GM18502 (cell line): ENCODE measurements at regions not wholly inside any gene's neighbourhood (a gene's known extent, or its start where the extent isn't known, plus 50 kb on each side); places are given as distances from the start of the nearest gene placed in this dataset.

Experiments
- ATAC-seq: cut with Tn5 transposase; IDR thresholded peaks from one replicate; pipeline ENCODE4 v1.9.1; 2021; ENCODE audit warnings: mild to moderate bottlenecking; ENCODE audit not compliant: unreplicated experiment, poor library complexity

DNA sequence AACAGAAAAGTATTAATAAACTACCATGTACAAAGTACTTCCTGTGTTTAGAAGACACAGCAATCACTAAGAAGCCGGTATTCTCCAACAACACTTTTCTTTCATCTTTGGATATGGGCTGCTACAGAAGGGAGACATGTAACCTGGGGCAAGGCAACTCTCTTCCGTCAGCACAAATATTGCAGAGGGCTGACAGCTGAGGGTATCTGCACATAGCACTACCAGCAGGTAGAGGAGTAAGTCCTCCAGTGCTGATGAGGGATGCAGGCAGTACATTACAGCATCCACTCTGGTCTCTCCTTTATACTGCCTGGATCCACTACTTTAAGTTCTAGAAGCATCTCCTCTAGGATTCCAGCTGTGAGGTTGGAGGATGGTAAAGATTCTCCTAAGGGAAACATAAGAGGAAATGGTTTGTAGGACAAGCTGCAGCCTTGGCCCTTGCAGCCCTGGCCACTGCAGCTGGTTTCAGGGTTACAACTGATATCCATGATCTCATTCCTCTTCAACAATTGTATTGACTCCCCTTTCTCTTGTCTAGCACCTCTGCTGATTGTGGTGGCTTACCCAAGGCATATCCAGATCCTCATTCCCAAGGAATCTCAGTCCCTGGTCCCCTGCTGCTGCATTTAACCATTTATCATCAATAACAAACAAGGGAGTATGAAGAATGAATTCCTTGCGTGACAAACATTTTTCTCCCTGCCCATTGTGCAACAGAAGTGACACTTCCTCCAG is 110.7 kb upstream of the ADGRF1 start:
- ATAC-seq, result no peak

DNA sequence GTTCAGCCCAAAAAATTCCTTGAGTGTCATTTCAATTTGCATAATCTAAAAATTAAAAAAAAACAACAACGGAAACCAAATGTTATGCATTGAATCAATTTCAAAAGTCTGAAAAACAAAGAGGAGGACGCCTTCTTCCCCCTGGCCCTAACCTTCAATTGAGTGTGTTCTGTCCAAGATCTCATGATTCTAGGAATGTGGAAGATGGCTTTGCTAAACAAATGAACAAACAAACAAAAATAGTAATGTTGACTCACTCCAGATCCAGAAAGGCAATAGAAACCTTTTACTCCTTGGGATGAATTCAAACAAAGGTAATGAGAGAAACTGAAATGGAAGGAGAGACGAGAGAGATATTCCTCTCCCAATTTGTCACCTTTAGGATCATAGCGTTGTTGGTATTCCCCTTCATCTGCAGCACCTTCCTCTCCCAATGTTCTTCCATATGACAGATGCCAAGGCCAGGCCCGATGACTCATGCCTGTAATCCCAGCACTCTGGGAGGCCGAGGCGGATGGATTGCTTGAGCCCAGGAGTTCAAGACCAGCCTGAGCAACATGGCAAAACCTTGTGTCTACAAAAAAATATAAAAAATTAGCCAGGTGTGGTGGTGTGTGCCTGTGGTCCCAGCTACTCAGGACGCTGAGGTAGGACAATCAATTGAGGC is 109.2 kb upstream of the ADGRF1 start:
- ATAC-seq, result no peak

DNA sequence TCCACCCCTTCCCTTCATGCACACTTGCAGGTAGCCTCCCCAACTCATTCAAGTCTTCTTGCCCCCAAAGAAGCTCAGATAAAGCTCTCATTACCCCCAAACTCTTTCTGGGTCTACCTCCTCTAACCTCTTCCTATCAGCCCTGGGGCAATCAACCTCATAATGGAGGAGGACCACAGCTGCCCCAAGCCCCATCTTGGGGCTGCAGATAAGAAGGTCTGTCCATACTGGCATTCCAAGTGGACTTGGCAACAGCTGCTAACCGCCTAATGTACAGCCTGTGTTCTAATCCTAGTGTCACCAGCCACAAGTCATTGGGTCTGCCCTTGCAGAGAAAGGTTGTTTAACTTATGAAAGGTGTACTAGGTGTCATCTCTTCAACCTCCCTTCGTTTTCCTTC is 107.4 kb upstream of the ADGRF1 start:
- ATAC-seq, result no peak

DNA sequence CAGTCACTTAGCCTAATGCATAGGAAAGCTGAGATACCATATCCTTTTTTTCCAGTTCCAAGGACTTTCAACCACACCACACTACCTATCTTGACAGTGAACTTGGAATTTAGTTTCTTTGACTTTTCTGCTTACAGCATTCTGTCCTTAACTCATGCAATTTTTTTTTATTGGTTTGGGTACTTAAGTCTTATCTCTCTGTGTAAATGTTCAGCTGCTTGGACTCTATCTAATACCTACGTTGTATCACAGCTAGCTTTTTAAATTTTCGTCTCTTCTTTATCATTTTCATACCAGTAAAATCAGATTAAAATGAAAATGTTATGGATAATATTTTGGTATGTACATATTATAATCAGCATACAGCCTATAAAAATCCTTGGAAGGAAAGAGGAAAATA is 106.9 kb upstream of the ADGRF1 start:
- ATAC-seq, result no peak

DNA sequence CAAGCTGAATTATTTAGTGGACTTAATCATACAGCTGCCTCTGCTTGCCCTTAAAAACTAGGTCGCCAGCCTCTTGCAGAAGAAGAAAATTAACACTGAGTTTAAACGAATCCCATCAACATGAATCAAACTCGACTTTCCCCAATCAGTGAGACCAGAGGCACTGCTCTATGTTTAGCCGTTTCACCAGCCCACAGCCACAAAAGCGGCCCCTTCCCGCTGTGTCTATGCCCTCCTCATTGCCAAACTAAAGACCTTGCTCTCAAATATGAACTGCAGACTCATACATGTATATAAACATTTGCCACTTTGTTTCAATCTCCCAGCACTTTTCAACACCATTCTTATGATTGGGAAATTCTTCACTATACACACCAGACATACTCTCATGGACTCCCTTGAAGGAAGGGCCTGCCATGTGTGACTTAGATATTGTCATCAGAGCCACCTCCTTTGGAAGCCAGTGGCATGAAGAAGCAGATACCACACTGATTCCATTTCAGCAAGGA is 105.8 kb upstream of the ADGRF1 start:
- no peak for ATAC-seq

DNA sequence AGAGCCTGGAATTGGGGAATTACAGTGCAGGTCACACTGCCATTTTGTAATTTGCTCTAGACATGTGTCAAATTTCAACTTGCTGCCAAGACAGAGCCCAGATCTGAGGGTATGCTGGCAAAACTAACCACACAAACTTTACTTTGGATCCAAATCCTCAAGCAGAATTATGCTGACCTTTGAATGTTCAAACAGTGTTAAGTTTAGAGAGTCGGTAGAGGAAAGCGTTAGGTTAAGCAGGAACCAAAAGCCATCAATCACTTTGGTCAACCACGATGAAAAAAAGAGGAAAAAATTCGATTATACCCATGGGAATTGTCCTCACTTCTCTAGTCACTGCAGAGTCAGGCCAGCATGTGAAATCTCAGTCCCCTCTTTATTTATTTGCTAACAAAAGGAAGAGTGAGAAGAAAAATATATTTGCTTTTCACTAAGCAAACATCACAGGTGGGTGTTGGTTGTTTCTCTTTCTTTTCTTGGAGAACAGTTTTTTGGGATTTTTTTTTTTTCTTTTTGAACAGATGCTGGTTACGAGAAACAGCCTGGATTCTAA is 105.1 kb upstream of the ADGRF1 start:
- no peak for ATAC-seq

DNA sequence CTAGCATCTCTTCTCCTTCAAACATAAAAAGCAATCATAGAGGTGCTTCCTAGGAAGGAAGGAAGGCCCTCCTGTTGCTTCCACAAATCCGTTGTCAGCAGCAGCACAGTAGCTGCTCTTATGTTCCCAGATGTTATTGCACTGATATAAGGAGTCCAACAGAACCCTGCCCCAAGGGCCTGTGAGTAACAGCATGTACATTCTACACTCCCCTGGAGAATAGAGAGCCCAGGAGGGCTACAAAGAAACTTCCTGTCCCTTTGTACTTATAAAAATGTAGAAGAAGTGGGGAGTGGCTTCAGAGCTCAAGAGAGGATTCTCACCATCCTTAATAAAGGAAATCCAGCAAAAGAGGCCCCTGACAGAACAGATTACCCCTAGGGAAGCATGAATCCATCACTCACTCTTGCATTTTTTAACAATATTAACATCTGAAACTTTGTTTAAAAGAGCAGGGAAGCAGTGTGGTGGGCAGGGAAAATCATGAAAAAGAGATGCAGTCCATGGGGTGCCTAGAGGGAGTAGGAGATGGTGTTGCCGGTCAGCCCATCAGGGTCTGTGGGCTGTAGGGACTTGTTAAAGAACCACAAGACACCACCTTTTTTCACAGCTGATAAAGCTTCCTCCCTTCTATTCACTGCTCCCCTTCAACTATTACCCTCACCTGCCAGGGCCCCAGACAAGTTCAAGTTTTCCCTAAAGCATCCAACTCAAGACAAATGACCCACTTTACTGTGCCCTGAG is 104.5 kb upstream of the ADGRF1 start:
- ATAC-seq, result no peak

DNA sequence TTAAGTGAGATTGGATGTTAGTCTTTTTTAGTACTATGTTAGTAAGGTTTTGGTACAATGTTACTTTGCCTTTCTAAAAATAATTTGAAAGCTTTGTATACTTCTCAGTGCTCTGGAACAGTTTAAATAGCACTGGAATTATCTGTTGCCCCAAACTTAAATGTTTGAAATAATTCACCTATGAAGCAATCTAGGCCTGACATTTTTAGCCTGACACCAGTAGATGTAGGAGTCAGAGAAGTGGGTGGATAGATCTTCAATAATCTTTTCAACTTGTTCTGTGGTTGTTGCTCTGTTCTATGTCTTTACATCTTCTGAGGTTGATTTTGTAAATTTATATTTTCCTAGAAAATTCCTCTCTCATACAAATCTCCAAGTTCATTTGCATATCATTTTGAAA is 103.1 kb upstream of the ADGRF1 start:
- ATAC-seq, result no peak

DNA sequence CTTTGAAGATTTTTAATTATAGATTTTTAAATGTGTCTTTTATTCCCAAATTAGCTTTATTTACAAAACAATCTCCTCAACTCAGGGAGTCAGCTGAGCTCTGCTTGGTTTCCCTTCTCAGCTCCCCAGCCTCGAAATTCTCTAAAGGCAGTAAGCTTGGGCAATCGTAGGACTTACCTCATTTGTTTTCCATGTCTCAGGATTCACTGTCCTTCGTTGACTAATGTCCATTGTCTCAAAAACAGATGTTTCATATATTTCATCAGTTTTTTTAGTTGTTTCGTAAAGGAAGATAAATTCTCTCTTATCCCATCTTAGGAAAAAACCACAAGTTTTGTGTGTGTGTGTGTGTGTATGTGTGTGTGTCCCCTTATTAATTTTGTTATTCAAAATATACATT is 102.2 kb upstream of the ADGRF1 start:
- ATAC-seq, result no peak

DNA sequence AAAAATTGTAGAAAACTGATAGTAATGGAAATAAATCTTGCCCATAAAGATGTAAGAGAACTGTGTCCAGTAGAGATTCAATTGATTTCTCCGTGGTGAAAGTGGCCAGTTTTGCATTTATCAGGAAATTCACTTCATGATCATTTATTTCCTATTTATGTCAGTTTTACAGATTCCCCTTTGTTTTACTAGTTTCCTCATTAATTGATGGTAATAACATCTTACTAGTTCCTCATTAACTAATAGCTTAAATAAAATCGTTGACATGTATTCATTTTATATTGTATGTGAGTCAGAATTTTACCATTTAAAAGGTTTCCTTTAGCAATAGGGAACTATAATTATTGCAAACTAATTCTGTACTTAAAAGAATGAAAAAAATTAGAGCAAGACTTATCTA is 99.8 kb upstream of the ADGRF1 start:
- ATAC-seq, result no peak

DNA sequence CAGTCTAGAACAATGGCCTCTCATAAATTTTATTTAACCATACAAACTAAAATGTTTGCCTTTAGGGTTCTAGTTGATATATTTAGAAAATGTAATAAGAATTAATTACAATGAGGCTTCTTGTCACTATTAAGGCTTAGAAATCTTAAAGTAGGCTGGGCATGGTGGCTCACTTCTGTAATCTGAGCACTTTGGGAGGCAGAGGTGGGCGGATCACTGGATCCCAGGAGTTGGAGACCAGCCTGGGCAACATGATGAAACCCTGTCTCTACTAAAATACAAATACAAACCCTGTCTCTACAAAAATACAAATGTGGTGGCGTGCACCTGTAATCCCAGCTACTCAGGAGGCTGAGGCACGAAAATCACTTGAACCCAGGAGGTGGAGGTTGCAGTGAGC is 99.0 kb upstream of the ADGRF1 start:
- no peak for ATAC-seq

DNA sequence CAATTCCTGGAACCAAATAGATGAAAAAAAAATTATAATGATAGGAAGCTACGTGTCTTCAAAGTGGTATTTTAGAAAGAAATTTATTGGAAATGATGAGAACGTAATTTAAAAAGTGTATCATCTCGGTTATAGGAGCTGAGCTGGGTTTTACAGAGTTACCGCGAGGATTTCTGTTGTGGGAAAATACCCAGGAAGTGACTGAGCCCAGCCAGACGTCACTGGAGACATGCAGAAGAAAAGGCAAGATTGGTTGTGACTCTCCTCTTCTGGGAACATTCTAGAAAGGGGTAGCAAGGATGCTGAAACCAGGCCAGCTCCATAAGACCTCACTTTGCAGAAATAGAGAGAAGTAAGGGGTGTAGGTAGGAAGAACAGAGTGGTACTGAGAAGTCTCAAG is 95.9 kb upstream of the ADGRF1 start:
- ATAC-seq, result no peak

DNA sequence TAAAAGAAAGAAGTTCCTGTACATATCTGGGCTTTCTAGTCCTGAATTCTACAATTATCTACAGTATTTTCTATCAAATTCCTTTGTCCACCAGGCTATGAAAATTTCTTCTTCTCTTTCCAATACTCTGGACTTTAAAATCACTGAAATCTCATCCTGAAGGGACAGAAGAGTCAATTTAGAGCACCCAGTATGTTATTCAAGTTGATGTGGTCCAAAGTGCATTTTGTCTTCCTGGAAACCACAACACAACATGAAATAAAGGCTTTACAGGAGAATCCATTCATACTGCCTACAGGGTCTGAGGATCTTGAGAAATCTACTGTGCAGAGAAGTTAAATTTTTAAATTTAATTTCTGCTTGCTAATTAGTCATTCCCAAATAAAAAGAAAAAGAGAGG is 94.9 kb upstream of the ADGRF1 start:
- ATAC-seq, result no peak

DNA sequence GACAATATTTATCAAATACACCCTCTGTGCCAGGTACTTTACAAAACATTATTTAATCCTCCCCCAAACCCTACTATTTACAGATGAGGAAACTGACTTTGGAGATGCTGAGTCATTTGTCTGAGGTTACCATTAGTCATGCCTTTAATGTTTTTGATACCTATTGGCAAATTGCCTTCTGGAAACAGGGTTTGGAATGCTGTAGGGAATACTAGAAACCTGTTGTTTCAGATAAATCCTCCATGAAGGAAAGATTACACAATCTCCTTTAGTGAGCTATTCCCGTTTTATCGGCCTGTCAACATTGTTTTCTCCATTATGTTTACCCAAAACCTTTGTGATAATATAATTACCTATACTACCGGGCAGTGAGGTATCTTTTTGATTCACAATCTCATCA is 93.6 kb upstream of the ADGRF1 start:
- no peak for ATAC-seq

DNA sequence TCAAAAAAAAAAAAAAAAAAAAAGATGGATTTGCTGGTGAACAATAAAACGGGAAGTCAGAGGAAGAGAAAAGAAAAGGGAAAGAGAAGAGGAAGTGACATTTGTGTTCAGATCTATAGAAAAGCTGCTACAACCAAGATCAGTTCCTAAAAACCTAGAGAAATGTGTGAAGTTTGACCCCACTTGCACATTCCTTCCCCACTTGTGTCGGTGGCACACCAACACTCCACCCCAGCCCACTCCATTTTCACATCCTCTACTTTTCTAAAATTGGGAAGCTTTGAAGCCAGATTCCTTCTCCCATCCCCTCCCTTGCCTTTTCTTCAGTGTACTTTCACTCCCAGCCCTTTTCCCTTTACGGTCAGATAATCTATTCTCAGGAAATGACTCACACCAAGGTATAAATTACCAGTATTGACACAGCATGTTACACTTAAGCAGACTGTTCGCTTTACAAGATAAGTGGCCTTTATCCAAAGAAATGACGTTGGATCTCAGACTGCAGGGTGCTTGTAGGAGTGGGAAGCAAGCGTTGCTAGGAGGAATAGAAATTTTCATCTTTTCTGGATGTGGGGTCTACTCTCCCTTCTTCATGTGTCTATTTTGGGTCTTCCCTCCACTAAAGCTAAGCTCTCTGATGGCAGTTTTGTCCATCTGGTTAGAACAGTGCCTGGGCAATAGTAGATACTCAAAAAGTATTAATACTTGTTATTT is 92.5 kb upstream of the ADGRF1 start:
- no peak for ATAC-seq

DNA sequence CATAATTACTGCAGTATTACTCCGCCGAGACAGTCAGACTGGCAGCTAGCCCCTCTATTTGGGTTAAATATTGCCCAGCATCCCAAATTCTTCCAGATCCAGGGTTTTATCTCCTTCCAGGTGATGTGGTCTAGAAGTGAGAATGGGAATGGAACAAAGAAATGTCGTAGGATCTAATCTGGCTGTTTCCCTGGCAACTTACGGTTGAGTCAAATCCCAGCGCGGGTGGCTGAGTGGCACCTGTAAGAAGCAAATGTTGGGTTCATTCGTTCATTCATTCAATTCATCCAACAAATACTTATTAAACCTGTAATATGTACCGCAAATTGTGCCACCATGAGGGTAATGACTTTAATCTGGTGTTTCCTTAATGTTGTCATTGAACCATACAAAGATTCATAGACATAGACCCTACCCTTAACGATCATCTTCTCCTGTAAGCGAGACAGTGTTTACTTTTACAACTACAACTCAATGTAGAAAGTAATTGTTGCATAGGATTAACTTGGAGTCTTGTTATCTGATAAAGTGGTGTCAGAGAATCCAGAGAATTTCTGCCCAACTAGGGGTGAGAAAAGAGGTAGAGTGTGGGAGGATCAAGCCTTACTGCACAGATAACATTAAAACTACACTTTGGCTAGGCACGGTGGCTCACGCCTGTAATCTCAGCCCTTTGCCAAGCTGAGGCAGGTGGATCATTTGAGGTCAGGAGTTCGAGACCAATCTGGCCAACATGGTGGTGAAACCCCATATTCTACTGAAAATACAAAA is 91.3 kb upstream of the ADGRF1 start:
- no peak for ATAC-seq

DNA sequence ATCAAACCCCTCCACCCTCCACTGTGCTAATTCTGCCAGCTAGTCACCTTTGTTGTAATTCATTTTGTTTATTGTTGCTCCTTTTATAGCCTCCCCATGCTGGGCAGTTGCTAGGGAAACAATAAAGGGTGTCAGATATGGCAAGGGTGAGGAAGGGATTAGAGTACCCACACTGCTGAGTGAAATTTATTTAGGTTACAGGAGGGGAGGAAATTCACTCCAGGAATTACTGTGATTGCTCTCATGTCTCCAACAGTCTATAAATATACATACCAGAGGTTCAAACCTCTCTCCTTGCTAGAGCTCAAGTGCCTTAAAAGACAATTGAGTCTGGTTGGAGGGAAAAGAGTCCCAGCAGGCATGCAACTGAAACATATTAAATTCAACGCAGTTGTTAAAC is 90.6 kb upstream of the ADGRF1 start:
- ATAC-seq, result no peak

DNA sequence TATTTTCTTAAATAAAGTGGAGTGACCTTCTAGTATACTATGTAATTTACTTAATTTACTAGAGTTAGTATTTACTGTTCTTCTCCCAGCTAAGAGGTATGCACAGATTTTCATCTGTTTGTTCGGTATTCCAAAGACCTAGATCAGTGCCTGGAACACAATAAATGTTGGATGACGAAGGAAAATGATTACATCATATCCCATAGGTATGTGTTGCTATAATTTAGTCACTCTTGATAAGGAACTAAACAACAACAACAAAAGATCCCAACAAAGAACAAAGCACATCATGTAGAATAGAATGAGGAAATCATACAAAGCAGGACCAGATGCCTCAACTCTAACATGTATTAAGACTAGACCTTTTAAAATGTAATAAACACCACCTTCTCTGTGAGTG is 89.6 kb upstream of the ADGRF1 start:
- no peak for ATAC-seq

DNA sequence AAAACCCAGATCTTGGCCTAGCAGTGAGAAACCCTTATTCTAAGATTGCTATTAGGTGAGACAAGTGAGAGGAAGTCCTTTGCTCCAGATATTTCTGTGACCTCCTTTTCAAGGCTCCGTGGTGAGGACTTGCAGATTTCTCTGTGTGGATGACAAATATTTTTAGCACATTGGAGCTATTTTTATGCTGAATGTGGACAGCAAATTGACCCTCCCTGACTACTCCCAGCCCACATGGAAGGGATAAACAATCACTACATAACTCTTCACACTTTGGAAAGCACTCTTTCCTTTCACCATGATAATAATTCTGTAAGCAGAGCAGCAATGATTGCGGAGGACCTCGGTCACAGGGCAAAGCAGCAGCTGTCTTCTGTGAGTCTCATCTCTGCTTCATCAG is 88.0 kb upstream of the ADGRF1 start:
- no peak for ATAC-seq

DNA sequence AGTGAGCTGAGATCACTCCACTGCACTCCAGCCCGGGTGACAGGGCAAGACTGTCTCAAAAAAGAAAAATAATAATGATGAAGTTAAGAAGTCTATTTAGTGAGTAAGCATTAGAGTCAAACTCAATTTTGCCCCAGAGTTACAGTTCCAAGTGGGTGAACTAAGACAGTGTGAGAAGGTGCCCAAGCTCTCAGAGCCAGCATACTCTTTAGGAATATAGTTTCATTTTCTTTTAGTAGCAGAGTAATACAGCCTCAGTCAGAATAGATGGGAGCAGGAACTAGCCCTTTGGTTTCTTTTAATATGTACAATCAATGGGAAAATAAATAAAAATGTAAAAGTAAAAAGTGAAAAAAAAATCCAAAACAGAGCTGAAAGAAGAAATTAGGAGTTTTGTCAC is 87.0 kb upstream of the ADGRF1 start:
- ATAC-seq, result no peak
